ENCODE measurements at regions not wholly inside any gene's neighbourhood (a gene's known extent, or its start where the extent isn't known, plus 50 kb on each side); places are given as distances from the start of the nearest gene placed in this dataset.

DNA sequence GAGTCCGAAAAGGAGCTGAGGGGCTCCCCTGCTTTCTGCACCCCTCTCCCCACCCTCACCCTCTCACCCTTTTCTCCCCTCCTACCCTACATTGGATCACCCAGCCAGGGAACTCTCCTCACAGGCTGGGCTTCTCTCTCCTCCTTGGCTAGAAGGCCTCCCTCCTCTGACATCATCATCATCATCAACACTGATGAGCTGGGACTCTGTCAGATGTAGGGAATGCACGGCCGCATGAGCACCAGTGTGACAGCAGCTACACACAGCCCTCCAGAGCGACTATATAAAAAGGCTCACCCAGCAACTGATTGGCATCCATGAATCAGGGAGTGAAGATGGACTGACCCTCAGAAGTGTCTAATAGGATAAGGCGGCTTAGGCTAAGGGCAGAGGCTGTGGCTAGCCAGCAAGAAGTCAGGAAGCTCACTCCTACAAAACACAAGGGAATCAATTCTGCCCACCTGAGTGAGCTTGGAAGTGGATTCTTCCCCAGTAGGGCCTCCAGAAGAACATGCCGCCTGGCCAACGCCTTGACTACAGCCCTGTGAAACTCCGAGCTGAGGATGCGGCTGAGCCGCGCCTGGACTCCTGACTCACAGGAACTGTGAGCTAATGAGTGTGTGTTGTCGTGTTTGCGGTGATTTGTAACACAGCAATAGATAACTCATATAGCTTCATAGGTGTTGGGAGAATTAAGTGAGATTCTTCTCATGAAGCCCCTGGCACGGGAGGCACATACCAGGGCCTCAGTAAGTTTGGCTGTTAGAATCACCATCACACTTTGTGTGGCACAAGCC lies 147.6 kb downstream of the FAM43A start:
- no TSS peak for BruUV-seq (replicated peaks)
- H3K9me3 Mint-ChIP-seq (ENCODE audit: low read depth, unreplicated experiment) = peaks cover 3% of the 10 kb centered on the region
- CTCF ChIA-PET = no interaction called here
- no peak overlapping the region for H3K4me3 Mint-ChIP-seq (ENCODE audit: low read depth, unreplicated experiment)
- no peaks in the 10 kb centered on the region for H3K4me1 Mint-ChIP-seq (ENCODE audit: low read depth, unreplicated experiment)
- peaks cover 88% of the 10 kb centered on the region for H3K27me3 Mint-ChIP-seq (ENCODE audit: unreplicated experiment)
- H3K27ac Mint-ChIP-seq (ENCODE audit: unreplicated experiment) = no peak overlapping the region
- no peak for DNase-seq
- TF ChIP-seq, protein P1, sequence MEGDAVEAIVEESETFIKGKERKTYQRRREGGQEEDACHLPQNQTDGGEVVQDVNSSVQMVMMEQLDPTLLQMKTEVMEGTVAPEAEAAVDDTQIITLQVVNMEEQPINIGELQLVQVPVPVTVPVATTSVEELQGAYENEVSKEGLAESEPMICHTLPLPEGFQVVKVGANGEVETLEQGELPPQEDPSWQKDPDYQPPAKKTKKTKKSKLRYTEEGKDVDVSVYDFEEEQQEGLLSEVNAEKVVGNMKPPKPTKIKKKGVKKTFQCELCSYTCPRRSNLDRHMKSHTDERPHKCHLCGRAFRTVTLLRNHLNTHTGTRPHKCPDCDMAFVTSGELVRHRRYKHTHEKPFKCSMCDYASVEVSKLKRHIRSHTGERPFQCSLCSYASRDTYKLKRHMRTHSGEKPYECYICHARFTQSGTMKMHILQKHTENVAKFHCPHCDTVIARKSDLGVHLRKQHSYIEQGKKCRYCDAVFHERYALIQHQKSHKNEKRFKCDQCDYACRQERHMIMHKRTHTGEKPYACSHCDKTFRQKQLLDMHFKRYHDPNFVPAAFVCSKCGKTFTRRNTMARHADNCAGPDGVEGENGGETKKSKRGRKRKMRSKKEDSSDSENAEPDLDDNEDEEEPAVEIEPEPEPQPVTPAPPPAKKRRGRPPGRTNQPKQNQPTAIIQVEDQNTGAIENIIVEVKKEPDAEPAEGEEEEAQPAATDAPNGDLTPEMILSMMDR (IDR thresholded peaks at IDR 0.05; ENCODE audit: unreplicated experiment) = no peak
- intact Hi-C loops (cut with micrococcal nuclease; ENCODE audit: unreplicated experiment) = no loop called here
- H3K36me3 Mint-ChIP-seq (ENCODE audit: insufficient read depth, unreplicated experiment) = no peaks in the 10 kb centered on the region

DNA sequence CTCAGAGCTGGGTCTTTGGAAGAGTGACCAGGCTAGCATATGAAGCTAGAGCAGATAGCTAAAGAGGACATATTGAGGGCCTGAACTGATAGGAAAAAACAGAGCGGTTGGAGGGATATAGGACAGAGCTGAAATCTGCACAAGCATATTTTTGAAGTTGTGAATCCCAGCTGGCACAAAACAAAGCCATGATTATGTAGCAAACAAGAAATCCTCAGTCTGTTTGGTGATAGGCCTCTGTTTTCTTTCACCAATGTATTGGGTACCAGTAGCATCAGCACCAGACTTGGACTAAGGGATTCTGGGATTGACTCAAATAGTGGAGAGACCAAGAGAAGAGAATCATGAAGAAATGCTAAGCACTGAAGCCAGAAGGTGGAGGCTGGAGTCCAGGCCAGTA lies 151.0 kb downstream of the FAM43A start:
- CTCF ChIA-PET = interaction anchor here (1.0 kb wide), 1 partner anchor 38 kb away, joined by 3 read pairs; no protein-coding TSS in a partner anchor
- Mint-ChIP-seq H3K27ac (ENCODE audit: unreplicated experiment) (no peak overlapping the region), H3K9me3 (ENCODE audit: low read depth, unreplicated experiment) (no peaks in the 10 kb centered on the region), H3K36me3 (ENCODE audit: insufficient read depth, unreplicated experiment) (no peaks in the 10 kb centered on the region), H3K27me3 (ENCODE audit: unreplicated experiment) (peaks cover 71% of the 10 kb centered on the region), H3K4me3 (ENCODE audit: low read depth, unreplicated experiment) (no peak overlapping the region), H3K4me1 (ENCODE audit: low read depth, unreplicated experiment) (no peaks in the 10 kb centered on the region)
- TF ChIP-seq, protein P1 (IDR thresholded peaks at IDR 0.05; ENCODE audit: unreplicated experiment) = no peak
- intact Hi-C loops (cut with micrococcal nuclease; ENCODE audit: unreplicated experiment) = no loop called here
- no peak for DNase-seq
- BruUV-seq (replicated peaks) = no TSS peak

DNA sequence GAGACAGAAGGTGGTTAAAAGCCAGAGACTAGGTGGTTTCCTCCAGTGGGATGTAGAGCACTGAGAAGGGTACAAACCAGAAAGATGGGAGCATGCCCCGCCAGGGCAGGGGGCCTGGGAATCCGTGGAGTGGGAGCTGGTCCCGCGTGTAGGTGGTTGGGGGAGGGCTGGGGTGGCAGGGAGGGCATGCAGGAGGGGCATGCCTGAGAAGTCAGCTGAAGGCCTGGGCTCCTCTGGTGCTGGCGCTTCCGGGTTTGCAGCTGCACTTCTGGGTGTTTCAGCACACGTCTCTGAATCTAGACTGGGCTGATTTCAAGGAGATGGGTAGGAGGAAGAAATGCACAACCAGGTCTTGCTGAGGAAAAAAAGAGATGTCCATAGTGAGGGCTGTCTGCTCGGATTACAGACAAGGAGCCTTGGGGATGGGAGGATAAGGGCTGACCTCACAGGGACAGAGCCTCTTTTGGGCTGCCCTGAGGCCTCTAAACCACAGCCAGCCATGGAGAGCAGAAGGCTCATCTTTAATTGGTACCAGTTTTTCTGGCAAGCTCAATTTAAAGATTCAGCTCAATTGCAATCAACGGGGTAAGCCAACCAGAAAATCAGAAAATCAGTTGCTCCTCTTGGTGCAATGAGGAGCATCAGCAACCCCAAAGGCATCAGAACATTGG lies 151.9 kb downstream of the FAM43A start:
- no peak overlapping the region for H3K4me3 Mint-ChIP-seq (ENCODE audit: low read depth, unreplicated experiment)
- BruUV-seq (replicated peaks) = no TSS peak
- H3K9me3 Mint-ChIP-seq (ENCODE audit: low read depth, unreplicated experiment) = no peaks in the 10 kb centered on the region
- no peak overlapping the region for H3K27ac Mint-ChIP-seq (ENCODE audit: unreplicated experiment)
- H3K4me1 Mint-ChIP-seq (ENCODE audit: low read depth, unreplicated experiment) = no peaks in the 10 kb centered on the region
- peaks cover 71% of the 10 kb centered on the region for H3K27me3 Mint-ChIP-seq (ENCODE audit: unreplicated experiment)
- no peak for DNase-seq
- intact Hi-C loops (cut with micrococcal nuclease; ENCODE audit: unreplicated experiment) = no loop called here
- CTCF ChIA-PET = no interaction called here
- H3K36me3 Mint-ChIP-seq (ENCODE audit: insufficient read depth, unreplicated experiment) = no peaks in the 10 kb centered on the region
- TF ChIP-seq, protein P1 (IDR thresholded peaks at IDR 0.05; ENCODE audit: unreplicated experiment) = no peak

DNA sequence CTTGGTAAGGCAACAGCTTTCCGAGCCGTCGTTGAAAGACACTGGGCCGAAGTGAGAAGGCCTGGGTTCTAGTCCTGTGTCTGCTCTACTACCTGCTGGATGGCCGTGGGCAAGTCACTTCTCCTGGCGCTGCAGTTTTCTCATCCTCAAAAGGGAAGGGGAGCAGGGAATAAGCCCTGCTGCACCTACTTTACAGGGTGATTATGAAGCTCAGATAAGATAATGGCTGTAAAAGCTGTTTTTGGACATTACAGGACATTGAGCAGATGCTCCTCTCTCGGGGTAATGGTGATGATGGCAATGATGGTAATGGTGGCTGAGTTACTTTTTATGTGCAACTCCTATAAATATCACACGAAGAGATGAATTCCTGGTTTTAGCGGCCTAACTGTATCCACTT lies 152.6 kb downstream of the FAM43A start:
- BruUV-seq (replicated peaks) = no TSS peak
- Mint-ChIP-seq H3K4me3 (ENCODE audit: low read depth, unreplicated experiment) (no peak overlapping the region), H3K36me3 (ENCODE audit: insufficient read depth, unreplicated experiment) (no peaks in the 10 kb centered on the region), H3K4me1 (ENCODE audit: low read depth, unreplicated experiment) (no peaks in the 10 kb centered on the region), H3K9me3 (ENCODE audit: low read depth, unreplicated experiment) (no peaks in the 10 kb centered on the region), H3K27ac (ENCODE audit: unreplicated experiment) (no peak overlapping the region), H3K27me3 (ENCODE audit: unreplicated experiment) (peaks cover 71% of the 10 kb centered on the region)
- intact Hi-C loops (cut with micrococcal nuclease; ENCODE audit: unreplicated experiment) = no loop called here
- TF ChIP-seq, protein P1 (IDR thresholded peaks at IDR 0.05; ENCODE audit: unreplicated experiment) = no peak
- CTCF ChIA-PET = no interaction called here
- no peak for DNase-seq
